Bronchial epithelial cell (primary cell): ENCODE measurements at regions not wholly inside any gene's neighbourhood (a gene's known extent, or its start where the extent isn't known, plus 50 kb on each side); places are given as distances from the start of the nearest gene placed in this dataset.

ENCODE experiments used
- DNase-seq: peaks from one replicate; pipeline ENCODE4 v3.0.0-alpha.2; 2010; ENCODE audit warnings: low read depth
- FAIRE-seq: peaks from 2 replicates; lab custom pipeline; 2011; peaks lifted over from hg19 to GRCh38; lab: Jason Lieb, UNC
- H3K27me3 ChIP-seq: 2 replicates; pipeline ENCODE4 v1.5.1; 2011; ENCODE audit warnings: low read length; ENCODE audit not compliant: control insufficient read depth, insufficient read depth
- H3K36me3 ChIP-seq: 2 replicates; pipeline ENCODE4 v1.5.1; 2011; ENCODE audit warnings: low read length; ENCODE audit not compliant: control insufficient read depth, insufficient read depth
- H3K4me3 ChIP-seq: 2 replicates; pipeline ENCODE4 v1.5.1; 2011; ENCODE audit warnings: mild to moderate bottlenecking, low read depth, low read length, control low read depth
- TF ChIP-seq, protein P1 (sequence below): IDR thresholded peaks from 2 replicates; pipeline ENCODE4 v1.5.1; 2011; ENCODE audit warnings: mild to moderate bottlenecking, moderate library complexity, low read length, control low read depth, inconsistent platforms; ENCODE audit not compliant: insufficient read depth, severe bottlenecking

DNA sequence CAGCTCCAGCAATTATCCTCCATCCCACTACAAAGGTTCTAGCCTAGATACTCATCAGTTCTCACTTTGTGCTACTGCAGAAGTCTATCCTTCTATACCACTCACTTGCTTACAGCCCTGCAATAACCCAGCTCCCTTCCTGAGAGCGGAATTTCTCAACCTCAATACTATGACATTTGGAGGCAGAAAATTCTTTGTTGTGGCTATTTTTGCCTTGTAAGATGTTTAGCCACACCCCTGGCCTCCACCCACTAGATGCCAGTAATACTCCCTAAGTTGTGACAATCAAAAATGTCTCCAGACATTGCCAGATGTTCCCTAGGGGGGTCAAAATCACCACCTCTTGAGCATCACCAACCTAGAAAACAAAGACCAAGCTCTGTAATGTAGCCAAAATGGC is 149.5 kb downstream of the QDPR start:
- DNase-seq = no peak
- H3K36me3 ChIP-seq = no peaks in the 10 kb centered on the region
- no peaks in the 10 kb centered on the region for H3K27me3 ChIP-seq
- no peak for FAIRE-seq
- TF ChIP-seq, protein P1, sequence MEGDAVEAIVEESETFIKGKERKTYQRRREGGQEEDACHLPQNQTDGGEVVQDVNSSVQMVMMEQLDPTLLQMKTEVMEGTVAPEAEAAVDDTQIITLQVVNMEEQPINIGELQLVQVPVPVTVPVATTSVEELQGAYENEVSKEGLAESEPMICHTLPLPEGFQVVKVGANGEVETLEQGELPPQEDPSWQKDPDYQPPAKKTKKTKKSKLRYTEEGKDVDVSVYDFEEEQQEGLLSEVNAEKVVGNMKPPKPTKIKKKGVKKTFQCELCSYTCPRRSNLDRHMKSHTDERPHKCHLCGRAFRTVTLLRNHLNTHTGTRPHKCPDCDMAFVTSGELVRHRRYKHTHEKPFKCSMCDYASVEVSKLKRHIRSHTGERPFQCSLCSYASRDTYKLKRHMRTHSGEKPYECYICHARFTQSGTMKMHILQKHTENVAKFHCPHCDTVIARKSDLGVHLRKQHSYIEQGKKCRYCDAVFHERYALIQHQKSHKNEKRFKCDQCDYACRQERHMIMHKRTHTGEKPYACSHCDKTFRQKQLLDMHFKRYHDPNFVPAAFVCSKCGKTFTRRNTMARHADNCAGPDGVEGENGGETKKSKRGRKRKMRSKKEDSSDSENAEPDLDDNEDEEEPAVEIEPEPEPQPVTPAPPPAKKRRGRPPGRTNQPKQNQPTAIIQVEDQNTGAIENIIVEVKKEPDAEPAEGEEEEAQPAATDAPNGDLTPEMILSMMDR = no peak
- no peak overlapping the region for H3K4me3 ChIP-seq

DNA sequence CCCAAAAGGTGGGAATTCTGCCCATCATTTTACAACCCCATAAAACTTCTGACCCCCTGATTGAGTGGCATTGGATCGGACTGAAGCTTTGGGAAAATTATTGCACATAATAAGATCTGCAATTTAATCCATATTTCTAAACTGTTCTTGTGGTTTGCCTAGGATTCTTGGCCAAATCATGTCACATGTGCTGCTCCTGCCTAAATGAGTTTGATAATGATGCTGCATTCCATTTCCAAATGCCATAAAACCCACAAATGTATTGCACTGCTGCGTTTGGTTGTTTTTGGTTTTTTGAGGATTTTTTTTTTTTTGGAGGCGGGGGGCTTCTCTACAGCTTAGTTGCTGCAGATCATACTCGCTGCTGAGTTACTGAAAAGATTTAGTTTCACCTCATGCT is 153.6 kb downstream of the QDPR start:
- no peaks in the 10 kb centered on the region for H3K36me3 ChIP-seq
- no peaks in the 10 kb centered on the region for H3K27me3 ChIP-seq
- FAIRE-seq (no peak), DNase-seq (no peak)
- TF ChIP-seq, protein P1 = no peak
- no peak overlapping the region for H3K4me3 ChIP-seq

DNA sequence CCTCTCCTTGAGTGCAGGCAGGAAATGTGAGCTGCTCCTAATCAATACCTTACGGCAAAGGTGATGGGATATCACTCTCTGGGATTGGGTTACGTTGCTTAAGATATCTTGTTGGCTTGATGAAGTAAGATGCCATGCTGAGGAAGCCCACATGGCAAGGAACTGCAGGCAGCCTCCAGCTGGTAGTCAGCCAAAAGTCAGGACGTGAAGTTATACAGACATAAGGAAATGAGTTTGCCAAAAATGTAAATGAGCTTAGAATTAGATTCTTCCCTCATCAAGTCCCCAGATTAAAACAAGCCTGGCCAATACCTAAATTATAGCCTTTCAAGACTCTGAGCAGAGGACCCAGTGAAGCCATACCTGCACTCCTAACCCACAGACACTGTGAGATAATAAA is 155.0 kb downstream of the QDPR start:
- FAIRE-seq (no peak), DNase-seq (no peak)

DNA sequence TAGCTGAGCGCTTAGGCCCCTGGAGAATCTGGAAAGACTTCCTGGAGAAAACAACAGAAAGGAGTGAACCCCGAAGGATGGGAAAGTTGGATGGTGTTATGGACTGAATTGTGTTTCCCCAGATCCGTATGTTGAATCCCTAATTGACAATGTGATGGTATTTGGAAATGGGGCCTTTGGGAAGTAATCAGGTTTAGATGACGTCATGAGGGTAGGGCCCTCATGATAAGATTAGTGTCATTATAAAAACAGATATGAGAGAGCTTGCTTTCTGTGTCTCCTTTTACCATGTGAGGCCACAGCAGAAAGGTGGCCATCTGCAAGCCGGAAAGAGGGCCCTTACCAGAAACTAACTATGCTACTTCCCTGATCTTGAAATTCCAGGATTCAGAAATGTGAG is 159.5 kb downstream of the QDPR start:
- H3K4me3 ChIP-seq = no peak overlapping the region
- H3K36me3 ChIP-seq = no peaks in the 10 kb centered on the region
- no peaks in the 10 kb centered on the region for H3K27me3 ChIP-seq
- DNase-seq = no peak
- TF ChIP-seq, protein P1 = no peak
- no peak for FAIRE-seq

More for the DNA sequence above, 155.0 kb downstream of the QDPR start:
- TF ChIP-seq, protein P1 = no peak
- no peaks in the 10 kb centered on the region for H3K27me3 ChIP-seq
- no peak overlapping the region for H3K4me3 ChIP-seq
- H3K36me3 ChIP-seq = no peaks in the 10 kb centered on the region

DNA sequence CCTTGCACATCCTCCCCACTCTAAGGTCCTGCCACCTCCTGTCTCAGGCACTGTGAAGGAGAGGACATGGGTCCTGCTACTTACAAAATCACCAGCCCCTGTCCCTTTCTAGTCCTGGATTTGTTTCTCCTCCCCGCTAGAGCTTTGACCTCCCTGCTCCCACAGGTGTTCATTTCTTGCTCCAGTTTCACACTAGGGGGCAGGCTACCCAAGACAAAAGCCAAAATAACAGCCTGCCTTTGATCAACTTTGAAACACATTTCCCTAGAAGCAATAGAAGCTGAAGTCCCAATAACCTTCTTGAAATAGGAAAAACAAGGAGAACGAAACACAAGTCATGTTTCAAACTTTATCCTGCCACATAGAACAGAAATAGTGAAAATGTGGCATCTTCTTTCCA is 164.4 kb downstream of the QDPR start:
- DNase-seq (no peak), FAIRE-seq (no peak)
- no peaks in the 10 kb centered on the region for H3K27me3 ChIP-seq
- TF ChIP-seq, protein P1 = no peak
- H3K4me3 ChIP-seq = no peak overlapping the region
- no peaks in the 10 kb centered on the region for H3K36me3 ChIP-seq

DNA sequence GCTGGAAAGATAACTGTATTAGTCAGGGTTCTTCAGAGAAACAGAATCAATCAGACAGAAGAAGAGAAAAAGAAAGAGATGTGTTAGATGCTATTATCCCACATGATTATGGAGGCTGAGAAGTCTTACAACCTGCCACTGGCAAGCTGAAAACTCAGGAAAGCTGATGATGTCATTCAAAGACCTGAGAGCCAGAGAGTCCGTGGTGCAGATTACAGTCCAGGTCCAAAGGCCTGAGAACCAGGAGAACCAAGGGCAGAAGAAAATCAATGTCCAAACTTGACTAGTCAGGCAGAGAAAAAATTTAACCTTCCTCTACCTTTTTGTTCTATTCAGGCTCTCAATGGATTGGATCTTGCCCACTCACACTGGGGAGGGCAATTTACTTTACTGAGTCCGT is 172.5 kb downstream of the QDPR start:
- FAIRE-seq (no peak), DNase-seq (no peak)
- TF ChIP-seq, protein P1 = no peak
- no peak overlapping the region for H3K4me3 ChIP-seq
- H3K27me3 ChIP-seq = no peaks in the 10 kb centered on the region
- H3K36me3 ChIP-seq = no peaks in the 10 kb centered on the region
